Thyroid gland (tissue), 4 donors: ENCODE measurements at regions not wholly inside any gene's neighbourhood (a gene's known extent, or its start where the extent isn't known, plus 50 kb on each side); places are given as distances from the start of the nearest gene placed in this dataset.

Experiments
- CTCF ChIP-seq, 6 experiments: fragments of 200-600 bp in 3 of 6; fragments of 450-650 bp in 3 of 6; sonication (generic) in 3 of 6; IDR thresholded peaks; one replicate each; pipeline ENCODE4 v1.5.1; 2016 to 2019; ENCODE audit warnings: antibody characterized with exemption in 6 of 6, mild to moderate bottlenecking in 2 of 6, inconsistent platforms in 1 of 6, moderate library complexity in 1 of 6
- POLR2A ChIP-seq, 2 donors: fragments of 450-650 bp; IDR thresholded peaks; one replicate each; pipeline ENCODE4 v1.6.1; 2017; ENCODE audit warnings: antibody characterized with exemption in 2 of 2, mild to moderate bottlenecking in 2 of 2, moderate library complexity in 1 of 2

GRCh38 chr10:44253769-44254462 lies 131.0 kb downstream of the CXCL12 start:
- TF ChIP-seq CTCF (IDR thresholded peaks at IDR 0.05) = no peak
- no peak for TF ChIP-seq POLR2A (IDR thresholded peaks at IDR 0.05)
